K562 (cell line): ENCODE measurements at regions not wholly inside any gene's neighbourhood (a gene's known extent, or its start where the extent isn't known, plus 50 kb on each side); places are given as distances from the start of the nearest gene placed in this dataset.

Experiments used
- HIVEP1 ChIP-seq: fragments of 250-450 bp; sonication (Bioruptor Pico); IDR thresholded peaks from 2 replicates; pipeline ENCODE4 v1.4.0; 2020; ENCODE audit warnings: mild to moderate bottlenecking
- SMARCB1 ChIP-seq: IDR thresholded peaks from 2 replicates; pipeline ENCODE4 v1.6.1; 2011; ENCODE audit warnings: improper control_type of control experiment, low read depth; ENCODE audit not compliant: insufficient read length
- SRSF3 ChIP-seq: fragments of 200-400 bp; formaldehyde crosslinking; IDR thresholded peaks from 2 replicates; pipeline ENCODE4 v1.6.1; 2016; ENCODE audit warnings: mild to moderate bottlenecking, low read length, moderate library complexity; ENCODE audit not compliant: insufficient read depth
- U2AF2 ChIP-seq: fragments of 200-400 bp; formaldehyde crosslinking; optimal IDR thresholded peaks from 2 replicates; pipeline ENCODE3; 2017; ENCODE audit warnings: low read depth, mild to moderate bottlenecking, low read length
- ZC3H4 ChIP-seq: sonication (generic); formaldehyde crosslinking; IDR thresholded peaks from 2 replicates; pipeline ENCODE4 v1.9.0; 2021; ENCODE audit warnings: missing genetic modification reagents, borderline replicate concordance
- ZFP36 ChIP-seq: fragments of 150-350 bp; IDR thresholded peaks from 2 replicates; pipeline ENCODE4 v1.6.1; 2018; ENCODE audit warnings: low read length, low read depth; ENCODE audit not compliant: partially characterized antibody
- ZNF584 ChIP-seq: fragments of 200-800 bp; sonication (Bioruptor generic); IDR thresholded peaks from 2 replicates; pipeline ENCODE4 v1.6.1; 2016; ENCODE audit warnings: low read depth, mild to moderate bottlenecking, missing genetic modification characterization, missing compliant biosample characterization
- TF ChIP-seq, protein P1 (sequence below): fragments of 250-450 bp; sonication (Bioruptor Pico); IDR thresholded peaks from 2 replicates; pipeline ENCODE4 v1.4.0; 2020
- TF ChIP-seq, protein P2 (sequence below): sonication (generic); formaldehyde crosslinking; IDR thresholded peaks from 2 replicates; pipeline ENCODE4 v1.9.0; 2022; ENCODE audit warnings: mild to moderate bottlenecking, missing genetic modification reagents

DNA sequence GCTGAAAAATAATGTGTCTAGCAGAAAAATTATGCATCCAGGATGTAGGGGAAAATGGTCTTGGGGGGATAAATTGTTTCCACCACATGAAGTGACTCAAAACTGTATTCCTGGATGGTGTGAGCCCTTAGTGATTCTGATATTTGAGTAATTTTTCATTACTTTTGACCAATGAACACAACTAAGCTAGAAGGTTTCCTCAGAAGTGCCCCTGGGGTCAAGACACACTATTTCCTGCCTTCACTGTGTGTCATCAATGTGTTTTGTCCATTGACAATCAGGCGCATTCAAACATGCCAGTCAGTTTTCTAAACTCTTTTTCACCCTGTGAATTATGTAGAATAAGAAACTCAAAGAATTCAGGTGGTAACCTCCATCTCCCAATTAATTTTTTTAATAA lies 130.5 kb upstream of the REG3G start (continued):
- TF ChIP-seq ZFP36 (no peak), HIVEP1 (CRISPR knock-in tag) (no peak), U2AF2 (no peak), SMARCB1 (no peak), SRSF3 (no peak), ZC3H4 (CRISPR knock-in tag) (no peak), ZNF584 (no peak)
- TF ChIP-seq, protein P1, sequence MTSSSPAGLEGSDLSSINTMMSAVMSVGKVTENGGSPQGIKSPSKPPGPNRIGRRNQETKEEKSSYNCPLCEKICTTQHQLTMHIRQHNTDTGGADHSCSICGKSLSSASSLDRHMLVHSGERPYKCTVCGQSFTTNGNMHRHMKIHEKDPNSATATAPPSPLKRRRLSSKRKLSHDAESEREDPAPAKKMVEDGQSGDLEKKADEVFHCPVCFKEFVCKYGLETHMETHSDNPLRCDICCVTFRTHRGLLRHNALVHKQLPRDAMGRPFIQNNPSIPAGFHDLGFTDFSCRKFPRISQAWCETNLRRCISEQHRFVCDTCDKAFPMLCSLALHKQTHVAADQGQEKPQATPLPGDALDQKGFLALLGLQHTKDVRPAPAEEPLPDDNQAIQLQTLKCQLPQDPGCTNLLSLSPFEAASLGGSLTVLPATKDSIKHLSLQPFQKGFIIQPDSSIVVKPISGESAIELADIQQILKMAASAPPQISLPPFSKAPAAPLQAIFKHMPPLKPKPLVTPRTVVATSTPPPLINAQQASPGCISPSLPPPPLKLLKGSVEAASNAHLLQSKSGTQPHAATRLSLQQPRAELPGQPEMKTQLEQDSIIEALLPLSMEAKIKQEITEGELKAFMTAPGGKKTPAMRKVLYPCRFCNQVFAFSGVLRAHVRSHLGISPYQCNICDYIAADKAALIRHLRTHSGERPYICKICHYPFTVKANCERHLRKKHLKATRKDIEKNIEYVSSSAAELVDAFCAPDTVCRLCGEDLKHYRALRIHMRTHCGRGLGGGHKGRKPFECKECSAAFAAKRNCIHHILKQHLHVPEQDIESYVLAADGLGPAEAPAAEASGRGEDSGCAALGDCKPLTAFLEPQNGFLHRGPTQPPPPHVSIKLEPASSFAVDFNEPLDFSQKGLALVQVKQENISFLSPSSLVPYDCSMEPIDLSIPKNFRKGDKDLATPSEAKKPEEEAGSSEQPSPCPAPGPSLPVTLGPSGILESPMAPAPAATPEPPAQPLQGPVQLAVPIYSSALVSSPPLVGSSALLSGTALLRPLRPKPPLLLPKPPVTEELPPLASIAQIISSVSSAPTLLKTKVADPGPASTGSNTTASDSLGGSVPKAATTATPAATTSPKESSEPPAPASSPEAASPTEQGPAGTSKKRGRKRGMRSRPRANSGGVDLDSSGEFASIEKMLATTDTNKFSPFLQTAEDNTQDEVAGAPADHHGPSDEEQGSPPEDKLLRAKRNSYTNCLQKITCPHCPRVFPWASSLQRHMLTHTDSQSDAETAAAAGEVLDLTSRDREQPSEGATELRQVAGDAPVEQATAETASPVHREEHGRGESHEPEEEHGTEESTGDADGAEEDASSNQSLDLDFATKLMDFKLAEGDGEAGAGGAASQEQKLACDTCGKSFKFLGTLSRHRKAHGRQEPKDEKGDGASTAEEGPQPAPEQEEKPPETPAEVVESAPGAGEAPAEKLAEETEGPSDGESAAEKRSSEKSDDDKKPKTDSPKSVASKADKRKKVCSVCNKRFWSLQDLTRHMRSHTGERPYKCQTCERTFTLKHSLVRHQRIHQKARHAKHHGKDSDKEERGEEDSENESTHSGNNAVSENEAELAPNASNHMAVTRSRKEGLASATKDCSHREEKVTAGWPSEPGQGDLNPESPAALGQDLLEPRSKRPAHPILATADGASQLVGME (CRISPR knock-in tag): no peak
- TF ChIP-seq, protein P2, sequence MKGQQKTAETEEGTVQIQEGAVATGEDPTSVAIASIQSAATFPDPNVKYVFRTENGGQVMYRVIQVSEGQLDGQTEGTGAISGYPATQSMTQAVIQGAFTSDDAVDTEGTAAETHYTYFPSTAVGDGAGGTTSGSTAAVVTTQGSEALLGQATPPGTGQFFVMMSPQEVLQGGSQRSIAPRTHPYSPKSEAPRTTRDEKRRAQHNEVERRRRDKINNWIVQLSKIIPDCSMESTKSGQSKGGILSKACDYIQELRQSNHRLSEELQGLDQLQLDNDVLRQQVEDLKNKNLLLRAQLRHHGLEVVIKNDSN (CRISPR knock-in tag): no peak
- TF ChIP-seq, all 486 proteins: peak for 0
